Nephron progenitor cell (in vitro differentiated cells): ENCODE measurements at regions not wholly inside any gene's neighbourhood (a gene's known extent, or its start where the extent isn't known, plus 50 kb on each side); places are given as distances from the start of the nearest gene placed in this dataset.

Experiments used
- DNase-seq: peaks from one replicate; pipeline ENCODE4 v3.0.0; 2021
- H3K27ac Mint-ChIP-seq: 2 replicates; pipeline ENCODE4 v1.8.0; 2021; ENCODE audit warnings: mild to moderate bottlenecking, moderate library complexity, mixed read lengths
- H3K27me3 Mint-ChIP-seq: 2 replicates; pipeline ENCODE4 v1.8.0; 2021; ENCODE audit warnings: mild to moderate bottlenecking, low read depth, mixed read lengths; ENCODE audit not compliant: poor library complexity
- H3K36me3 Mint-ChIP-seq: 2 replicates; pipeline ENCODE4 v1.8.0; 2021; ENCODE audit warnings: low read depth, mixed read lengths
- H3K4me1 Mint-ChIP-seq: 2 replicates; pipeline ENCODE4 v1.8.0; 2021; ENCODE audit warnings: mixed read lengths
- H3K4me3 Mint-ChIP-seq: 2 replicates; pipeline ENCODE4 v1.8.0; 2021; ENCODE audit warnings: mild to moderate bottlenecking, moderate library complexity, mixed read lengths
- H3K9me3 Mint-ChIP-seq: 2 replicates; pipeline ENCODE4 v1.8.0; 2021; ENCODE audit warnings: mild to moderate bottlenecking, moderate library complexity, mixed read lengths
- TF ChIP-seq, protein P1 (sequence below): fragments of 200-600 bp; sonication (generic); IDR thresholded peaks from 2 replicates; pipeline ENCODE4 v1.5.0; 2021; ENCODE audit warnings: antibody characterized with exemption

DNA sequence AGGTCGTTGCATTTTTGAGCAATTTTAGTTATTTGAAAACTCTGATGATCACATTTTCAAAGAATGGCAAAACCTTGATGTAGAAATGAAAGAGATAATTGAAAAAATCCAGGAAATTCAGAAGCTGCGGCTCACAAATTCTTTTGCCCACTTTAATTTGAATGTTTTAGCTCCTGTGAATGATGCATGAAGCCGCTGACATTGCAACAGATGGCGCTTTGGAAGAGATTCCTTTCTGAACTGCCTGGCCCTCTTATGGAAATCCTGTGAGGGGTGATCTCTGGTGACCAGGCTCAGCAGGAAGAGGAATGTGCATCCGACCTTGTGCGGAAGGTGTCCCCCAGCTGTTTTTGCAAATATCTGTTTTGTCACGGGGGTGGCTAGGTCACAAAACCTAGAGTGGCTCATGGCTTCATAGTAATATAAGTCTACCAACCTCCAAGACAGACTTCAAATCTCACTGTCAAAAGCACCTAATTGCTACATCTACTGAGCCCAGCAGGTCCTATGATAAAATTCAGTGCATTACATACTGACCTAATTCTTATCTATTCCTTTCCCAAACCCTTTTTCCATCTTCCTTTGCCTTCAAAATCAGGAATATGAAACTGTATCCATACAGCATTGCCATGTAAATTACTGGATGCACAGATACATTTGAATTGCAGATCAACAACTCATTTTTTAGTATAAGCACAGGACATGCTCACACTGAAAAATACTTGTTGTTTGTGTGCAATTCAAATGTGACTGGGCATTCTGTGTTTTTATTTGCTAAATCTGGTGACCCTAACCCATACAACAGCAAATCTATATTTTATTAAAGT lies 412.7 kb downstream of the ETS1 start:
- TF ChIP-seq, protein P1, sequence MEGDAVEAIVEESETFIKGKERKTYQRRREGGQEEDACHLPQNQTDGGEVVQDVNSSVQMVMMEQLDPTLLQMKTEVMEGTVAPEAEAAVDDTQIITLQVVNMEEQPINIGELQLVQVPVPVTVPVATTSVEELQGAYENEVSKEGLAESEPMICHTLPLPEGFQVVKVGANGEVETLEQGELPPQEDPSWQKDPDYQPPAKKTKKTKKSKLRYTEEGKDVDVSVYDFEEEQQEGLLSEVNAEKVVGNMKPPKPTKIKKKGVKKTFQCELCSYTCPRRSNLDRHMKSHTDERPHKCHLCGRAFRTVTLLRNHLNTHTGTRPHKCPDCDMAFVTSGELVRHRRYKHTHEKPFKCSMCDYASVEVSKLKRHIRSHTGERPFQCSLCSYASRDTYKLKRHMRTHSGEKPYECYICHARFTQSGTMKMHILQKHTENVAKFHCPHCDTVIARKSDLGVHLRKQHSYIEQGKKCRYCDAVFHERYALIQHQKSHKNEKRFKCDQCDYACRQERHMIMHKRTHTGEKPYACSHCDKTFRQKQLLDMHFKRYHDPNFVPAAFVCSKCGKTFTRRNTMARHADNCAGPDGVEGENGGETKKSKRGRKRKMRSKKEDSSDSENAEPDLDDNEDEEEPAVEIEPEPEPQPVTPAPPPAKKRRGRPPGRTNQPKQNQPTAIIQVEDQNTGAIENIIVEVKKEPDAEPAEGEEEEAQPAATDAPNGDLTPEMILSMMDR = no peak
- no peak overlapping the region for H3K4me3 Mint-ChIP-seq
- H3K4me1 Mint-ChIP-seq = peaks cover 36% of the 10 kb centered on the region
- peaks cover 11% of the 10 kb centered on the region for H3K27me3 Mint-ChIP-seq
- no peak overlapping the region for H3K27ac Mint-ChIP-seq
- H3K9me3 Mint-ChIP-seq = no peaks in the 10 kb centered on the region
- DNase-seq = no peak
- no peaks in the 10 kb centered on the region for H3K36me3 Mint-ChIP-seq

DNA sequence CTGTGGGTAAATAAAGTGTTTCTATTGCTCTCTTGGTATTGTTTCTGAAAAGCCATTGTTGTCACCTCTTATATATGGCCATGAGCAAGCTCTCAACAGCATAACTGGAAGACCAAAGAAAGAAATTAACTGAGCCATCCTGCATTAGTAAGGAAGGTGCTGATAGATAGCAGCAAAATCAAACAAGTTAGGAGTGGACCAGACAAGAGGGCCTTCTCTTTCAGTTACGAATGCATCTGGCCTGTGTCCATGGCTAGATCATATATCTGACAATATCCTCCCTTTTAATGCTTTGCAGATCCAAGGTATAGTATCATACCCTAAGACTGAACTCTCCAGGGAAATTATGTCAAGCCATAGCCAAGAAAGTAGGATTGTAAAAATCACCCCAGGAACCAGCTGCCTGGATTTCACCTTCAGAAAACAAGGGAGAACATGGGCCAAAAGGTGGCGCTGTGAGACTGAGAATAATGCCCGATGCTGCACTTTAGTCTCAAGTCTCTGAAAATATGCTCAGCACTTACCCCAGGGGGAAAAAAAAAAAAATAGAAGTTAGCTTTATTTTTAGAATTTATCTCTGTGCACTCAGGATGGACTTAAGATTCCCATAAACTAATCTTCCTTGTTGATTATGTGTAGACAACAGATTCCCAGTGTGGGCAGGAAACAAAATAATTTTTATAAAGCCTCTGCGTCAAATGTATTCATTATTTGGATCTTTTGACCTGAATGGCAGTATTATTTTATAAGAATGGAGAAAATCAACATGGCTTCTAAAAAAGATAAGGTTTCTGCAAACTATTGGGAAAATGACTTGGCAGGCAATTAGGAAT lies 415.1 kb downstream of the ETS1 start:
- TF ChIP-seq, protein P1 = peak; percentile 84
- H3K27ac Mint-ChIP-seq = no peak overlapping the region
- peaks cover 10% of the 10 kb centered on the region for H3K27me3 Mint-ChIP-seq
- no peaks in the 10 kb centered on the region for H3K9me3 Mint-ChIP-seq
- DNase-seq = peak; percentile 87
- H3K36me3 Mint-ChIP-seq = no peaks in the 10 kb centered on the region
- no peak overlapping the region for H3K4me3 Mint-ChIP-seq
- peaks cover 22% of the 10 kb centered on the region for H3K4me1 Mint-ChIP-seq

DNA sequence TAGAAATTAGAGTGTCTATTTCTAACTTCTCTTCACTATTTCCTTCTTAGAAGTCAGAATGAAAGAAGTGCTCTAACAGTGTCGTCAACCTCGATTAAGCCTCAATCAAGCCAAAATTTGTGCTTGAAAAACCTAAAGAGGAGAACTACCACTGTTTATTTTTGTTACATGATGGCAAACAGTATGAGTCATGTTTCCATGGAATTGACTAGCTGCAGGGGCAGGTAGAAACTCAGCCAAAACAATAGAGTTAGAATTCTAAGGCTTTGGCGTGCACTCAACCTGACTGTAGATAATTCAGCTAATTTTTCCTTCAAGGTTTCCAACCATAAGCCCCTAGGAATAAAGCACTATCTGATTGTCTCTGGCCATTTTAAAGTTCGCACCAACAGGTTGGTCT lies 415.9 kb downstream of the ETS1 start:
- H3K27ac Mint-ChIP-seq = no peak overlapping the region

DNA sequence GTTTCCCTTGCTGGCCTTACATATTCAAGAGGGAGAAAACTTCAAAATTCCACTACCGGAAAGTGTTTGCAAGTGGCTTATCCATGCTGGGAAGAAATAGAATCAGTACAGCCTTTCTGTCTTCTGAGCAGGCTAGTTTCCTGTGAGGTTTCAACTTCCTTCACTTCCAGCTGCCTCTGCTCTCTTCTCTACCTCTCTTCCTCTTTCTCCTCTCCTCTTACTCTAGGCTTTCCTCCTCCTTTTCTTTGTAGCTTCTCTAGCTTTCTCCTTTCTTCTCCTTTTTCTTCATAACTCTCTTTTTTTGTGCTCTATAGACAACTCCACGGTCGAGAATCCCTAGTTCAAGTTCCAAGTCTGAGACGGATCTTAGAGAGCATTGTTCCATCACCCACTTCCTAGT lies 421.8 kb downstream of the ETS1 start:
- Mint-ChIP-seq H3K4me3 (no peak overlapping the region), H3K27me3 (peaks cover 19% of the 10 kb centered on the region), H3K36me3 (no peaks in the 10 kb centered on the region), H3K27ac (no peak overlapping the region), H3K4me1 (no peaks in the 10 kb centered on the region), H3K9me3 (no peaks in the 10 kb centered on the region)
- TF ChIP-seq, protein P1 = no peak
- DNase-seq = no peak

More for the DNA sequence above, 415.9 kb downstream of the ETS1 start:
- DNase-seq = no peak
- Mint-ChIP-seq H3K4me1 (peaks cover 22% of the 10 kb centered on the region), H3K27me3 (peaks cover 13% of the 10 kb centered on the region), H3K4me3 (no peak overlapping the region), H3K9me3 (no peaks in the 10 kb centered on the region), H3K36me3 (no peaks in the 10 kb centered on the region)
- TF ChIP-seq, protein P1 = no peak

DNA sequence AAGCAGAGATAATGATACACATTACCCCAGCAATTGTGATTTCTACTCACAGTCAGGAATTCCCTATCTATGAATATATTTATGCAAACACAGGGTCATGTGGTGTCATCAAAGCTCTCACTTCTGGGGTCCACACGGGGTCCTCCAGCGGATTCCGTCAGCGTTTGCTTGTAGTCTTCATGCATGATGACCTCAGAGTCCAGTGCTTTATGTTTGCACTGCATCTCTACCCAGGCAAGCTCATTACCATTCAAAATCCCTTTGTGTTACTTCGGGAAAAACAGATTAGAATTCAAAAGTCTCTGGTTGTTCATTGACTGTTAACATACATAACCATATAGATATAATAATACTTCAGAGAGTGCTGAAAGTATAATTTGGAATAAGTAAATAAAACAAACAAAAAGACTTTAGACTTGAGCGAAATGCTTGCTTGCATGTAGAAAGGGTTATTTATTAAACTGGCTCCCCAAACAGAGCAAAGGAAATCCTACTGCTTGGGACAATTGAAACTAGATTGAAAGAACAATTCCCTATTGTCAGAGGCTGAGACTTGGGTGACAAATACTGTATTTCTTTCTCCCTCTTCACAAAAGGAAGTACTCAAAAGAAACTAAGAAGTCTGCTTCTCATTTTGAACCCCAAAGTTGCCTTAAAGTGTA lies 423.1 kb downstream of the ETS1 start:
- Mint-ChIP-seq H3K9me3 (no peaks in the 10 kb centered on the region), H3K4me3 (no peak overlapping the region), H3K27ac (no peak overlapping the region), H3K4me1 (no peaks in the 10 kb centered on the region), H3K36me3 (no peaks in the 10 kb centered on the region), H3K27me3 (peaks cover 23% of the 10 kb centered on the region)
- TF ChIP-seq, protein P1 = no peak
- no peak for DNase-seq
